ENCODE measurements at regions not wholly inside any gene's neighbourhood (a gene's known extent, or its start where the extent isn't known, plus 50 kb on each side); places are given as distances from the start of the nearest gene placed in this dataset.

GRCh38 chrX:116226665-116227484 is 56.3 kb downstream of the AGTR2 start:
- DNase-seq: no peak

GRCh38 chrX:116230130-116230898 is 59.8 kb downstream of the AGTR2 start:
- DNase-seq: no peak

GRCh38 chrX:116232833-116233232 is 62.3 kb downstream of the AGTR2 start:
- DNase-seq: no peak

- DNase-seq: no peak
Observed at GRCh38 chrX:116236666-116237065, 66.1 kb downstream of the AGTR2 start.

- no peak for DNase-seq
Observed at GRCh38 chrX:116238093-116238492, 67.5 kb downstream of the AGTR2 start.

- DNase-seq: no peak
Observed at GRCh38 chrX:116238567-116239255, 68.2 kb downstream of the AGTR2 start.

GRCh38 chrX:116239944-116240840 is 69.6 kb downstream of the AGTR2 start:
- DNase-seq: no peak

- no peak for DNase-seq
Observed at GRCh38 chrX:116241001-116241400, 70.5 kb downstream of the AGTR2 start.

GRCh38 chrX:116243039-116243438 is 72.5 kb downstream of the AGTR2 start:
- DNase-seq: no peak

GRCh38 chrX:116246261-116246660 is 75.7 kb downstream of the AGTR2 start:
- no peak for DNase-seq

- no peak for DNase-seq
Observed at GRCh38 chrX:116267511-116268040, 97.0 kb downstream of the AGTR2 start.

GRCh38 chrX:116272322-116272721 is 101.8 kb downstream of the AGTR2 start:
- DNase-seq: no peak

GRCh38 chrX:116272861-116273260 is 102.3 kb downstream of the AGTR2 start:
- DNase-seq: no peak

GRCh38 chrX:116276261-116276660 is 105.7 kb downstream of the AGTR2 start:
- no peak for DNase-seq

- DNase-seq: no peak
Observed at GRCh38 chrX:116277351-116278225, 107.0 kb downstream of the AGTR2 start.

- no peak for DNase-seq
Observed at GRCh38 chrX:116278826-116279225, 108.3 kb downstream of the AGTR2 start.

GRCh38 chrX:116281106-116281505 is 110.6 kb downstream of the AGTR2 start:
- no peak for DNase-seq

- no peak for DNase-seq
Observed at GRCh38 chrX:116282751-116283150, 112.2 kb downstream of the AGTR2 start.

- no peak for DNase-seq
Observed at GRCh38 chrX:116284400-116284799, 113.9 kb downstream of the AGTR2 start.

- no peak for DNase-seq
Observed at GRCh38 chrX:116285501-116285900, 115.0 kb downstream of the AGTR2 start.
